ENCODE measurements at regions not wholly inside any gene's neighbourhood (a gene's known extent, or its start where the extent isn't known, plus 50 kb on each side); places are given as distances from the start of the nearest gene placed in this dataset.
A peak's percentile ranks its signal among the peaks of the same experiment; 100 is the strongest.

- peak; percentile 87 for DNase-seq (ENCODE audit: low read depth)
- H3K4me3 ChIP-seq (ENCODE audit: low read length) = peak overlapping the region; percentile 22
- TF ChIP-seq, protein P1, sequence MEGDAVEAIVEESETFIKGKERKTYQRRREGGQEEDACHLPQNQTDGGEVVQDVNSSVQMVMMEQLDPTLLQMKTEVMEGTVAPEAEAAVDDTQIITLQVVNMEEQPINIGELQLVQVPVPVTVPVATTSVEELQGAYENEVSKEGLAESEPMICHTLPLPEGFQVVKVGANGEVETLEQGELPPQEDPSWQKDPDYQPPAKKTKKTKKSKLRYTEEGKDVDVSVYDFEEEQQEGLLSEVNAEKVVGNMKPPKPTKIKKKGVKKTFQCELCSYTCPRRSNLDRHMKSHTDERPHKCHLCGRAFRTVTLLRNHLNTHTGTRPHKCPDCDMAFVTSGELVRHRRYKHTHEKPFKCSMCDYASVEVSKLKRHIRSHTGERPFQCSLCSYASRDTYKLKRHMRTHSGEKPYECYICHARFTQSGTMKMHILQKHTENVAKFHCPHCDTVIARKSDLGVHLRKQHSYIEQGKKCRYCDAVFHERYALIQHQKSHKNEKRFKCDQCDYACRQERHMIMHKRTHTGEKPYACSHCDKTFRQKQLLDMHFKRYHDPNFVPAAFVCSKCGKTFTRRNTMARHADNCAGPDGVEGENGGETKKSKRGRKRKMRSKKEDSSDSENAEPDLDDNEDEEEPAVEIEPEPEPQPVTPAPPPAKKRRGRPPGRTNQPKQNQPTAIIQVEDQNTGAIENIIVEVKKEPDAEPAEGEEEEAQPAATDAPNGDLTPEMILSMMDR (IDR thresholded peaks at IDR 0.05; ENCODE audit: insufficient read depth, low read depth, low read length, missing control alignments) = no peak
Observed at GRCh38 chr5:159773062-159773924, 143.0 kb upstream of the ADRA1B start.

GRCh38 chr5:159774476-159775031 lies 141.7 kb upstream of the ADRA1B start:
- TF ChIP-seq, protein P1 (IDR thresholded peaks at IDR 0.05; ENCODE audit: insufficient read depth, low read depth, low read length, missing control alignments) = no peak
- no peak for DNase-seq (ENCODE audit: low read depth)
- H3K4me3 ChIP-seq (ENCODE audit: low read length) = no peak overlapping the region

DNA sequence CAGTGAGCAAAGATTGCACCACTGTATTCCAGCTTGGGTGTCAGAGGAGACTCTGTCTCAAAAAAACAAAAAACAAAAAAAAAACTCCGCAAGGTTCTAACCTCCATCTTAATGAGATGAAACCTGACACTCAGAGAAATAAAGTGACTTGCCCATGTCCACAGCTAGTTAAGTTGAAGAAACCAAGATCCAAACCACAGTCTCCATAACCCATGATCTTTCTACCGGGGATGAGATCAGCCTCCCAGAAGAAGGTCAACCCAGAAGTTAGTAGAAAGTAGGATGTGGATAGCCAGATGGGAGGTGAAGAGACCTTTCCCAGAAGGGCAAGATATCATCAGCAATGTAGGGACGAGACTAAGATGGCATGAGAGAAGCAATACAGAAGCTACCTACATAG lies 140.4 kb upstream of the ADRA1B start:
- DNase-seq (ENCODE audit: low read depth) = no peak
- H3K4me3 ChIP-seq (ENCODE audit: low read length) = no peak overlapping the region
- TF ChIP-seq, protein P1 (IDR thresholded peaks at IDR 0.05; ENCODE audit: insufficient read depth, low read depth, low read length, missing control alignments) = no peak

DNA sequence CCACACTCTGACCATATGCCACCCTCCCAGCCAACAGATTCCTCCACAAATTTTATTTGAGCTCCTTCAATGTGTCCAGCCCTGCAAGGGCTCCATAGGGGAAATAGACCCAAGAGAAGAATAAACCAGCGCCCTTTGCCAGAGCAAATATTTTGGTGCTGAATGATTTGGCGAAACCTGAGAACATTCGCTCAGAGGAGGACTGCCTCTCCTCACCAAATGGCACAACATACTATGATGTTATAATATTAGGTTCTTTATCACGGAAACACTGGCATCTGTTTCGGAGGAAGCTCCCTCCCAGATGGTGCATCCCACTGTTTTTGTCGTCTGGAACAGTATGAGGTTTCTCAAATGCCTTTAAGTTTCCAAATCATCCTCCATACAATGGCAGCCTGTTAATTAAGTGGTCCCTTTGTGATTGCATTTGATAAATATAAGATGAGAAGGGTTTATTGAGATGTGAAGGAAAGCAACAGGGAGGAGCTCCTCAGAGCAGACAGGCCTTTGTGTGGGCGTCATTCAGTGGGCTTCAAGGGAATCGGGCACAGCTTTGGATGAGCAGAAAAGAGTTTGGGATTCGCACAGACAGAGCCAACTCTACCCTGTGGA lies 139.1 kb upstream of the ADRA1B start:
- no peak overlapping the region for H3K4me3 ChIP-seq (ENCODE audit: low read length)
- DNase-seq (ENCODE audit: low read depth) = no peak
- TF ChIP-seq, protein P1 (IDR thresholded peaks at IDR 0.05; ENCODE audit: insufficient read depth, low read depth, low read length, missing control alignments) = no peak

DNA sequence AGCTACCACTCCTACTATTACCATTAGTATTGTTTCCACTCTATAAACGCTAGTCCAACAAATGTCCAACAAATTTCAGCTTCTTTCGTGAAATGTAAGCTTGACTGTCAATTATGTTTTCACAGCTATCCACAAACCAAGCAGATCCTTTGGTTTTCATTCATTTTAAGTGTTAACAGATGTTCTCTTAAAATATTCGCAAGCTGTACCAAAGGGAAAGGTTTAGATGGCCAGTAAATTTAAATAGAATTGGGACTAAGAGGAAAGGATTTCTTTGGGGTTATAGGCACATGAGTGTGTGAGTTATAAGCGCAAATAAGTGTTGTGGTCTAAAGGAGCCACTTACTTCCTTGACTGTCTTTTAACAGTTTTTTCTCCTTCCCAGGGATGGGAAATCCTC lies 136.8 kb upstream of the ADRA1B start:
- H3K4me3 ChIP-seq (ENCODE audit: low read length) = no peak overlapping the region
- no peak for DNase-seq (ENCODE audit: low read depth)
- TF ChIP-seq, protein P1 (IDR thresholded peaks at IDR 0.05; ENCODE audit: insufficient read depth, low read depth, low read length, missing control alignments) = no peak

GRCh38 chr5:159780246-159780645 lies 136.0 kb upstream of the ADRA1B start:
- peak; percentile 83 for DNase-seq (ENCODE audit: low read depth)
- H3K4me3 ChIP-seq (ENCODE audit: low read length) = no peak overlapping the region
- TF ChIP-seq, protein P1 (IDR thresholded peaks at IDR 0.05; ENCODE audit: insufficient read depth, low read depth, low read length, missing control alignments) = no peak
